Dedifferentiated amniotic fluid mesenchymal stem cell (primary cell): ENCODE measurements at regions not wholly inside any gene's neighbourhood (a gene's known extent, or its start where the extent isn't known, plus 50 kb on each side); places are given as distances from the start of the nearest gene placed in this dataset.

Source experiments
- DNase-seq: peaks from one replicate; pipeline ENCODE4 v3.0.0-alpha.2; 2016; ENCODE audit errors: extremely low spot score

DNA sequence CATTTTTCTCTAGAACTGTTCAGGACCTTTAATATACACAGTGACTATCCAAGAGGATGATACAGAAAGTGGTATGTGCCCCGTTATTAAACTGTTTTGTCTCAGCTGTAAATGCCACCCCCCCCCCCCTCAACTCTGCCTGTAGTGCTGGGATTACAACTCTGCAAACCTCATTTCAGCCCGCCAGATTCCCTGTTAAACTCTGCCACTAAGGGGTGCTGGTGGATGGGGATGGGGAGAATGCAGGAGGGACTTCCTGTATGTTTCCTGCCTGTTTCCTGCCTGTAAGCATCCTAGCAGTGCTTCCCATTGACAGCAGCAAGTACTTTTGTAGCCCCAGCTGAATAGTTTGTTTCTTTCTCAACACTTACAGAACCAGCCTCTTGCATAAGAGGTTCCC is 301.7 kb upstream of the RORA start:
- DNase-seq = no peak

DNA sequence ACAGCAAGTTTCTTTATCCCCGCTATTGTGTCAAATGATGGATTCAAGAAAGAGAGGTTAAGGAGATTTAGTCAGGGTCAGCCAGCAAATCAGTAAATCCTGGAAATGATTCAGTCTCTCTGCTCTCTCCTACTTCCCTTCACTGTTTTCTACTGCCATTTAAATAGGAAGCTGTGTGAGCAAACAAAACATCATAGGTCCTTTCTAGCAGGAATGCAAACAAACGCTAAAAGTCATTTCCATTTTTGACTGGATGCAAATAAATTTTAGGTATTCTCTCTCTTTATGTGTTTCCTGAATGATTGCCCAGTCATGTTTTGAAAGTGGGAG is 299.4 kb upstream of the RORA start:
- DNase-seq = no peak

DNA sequence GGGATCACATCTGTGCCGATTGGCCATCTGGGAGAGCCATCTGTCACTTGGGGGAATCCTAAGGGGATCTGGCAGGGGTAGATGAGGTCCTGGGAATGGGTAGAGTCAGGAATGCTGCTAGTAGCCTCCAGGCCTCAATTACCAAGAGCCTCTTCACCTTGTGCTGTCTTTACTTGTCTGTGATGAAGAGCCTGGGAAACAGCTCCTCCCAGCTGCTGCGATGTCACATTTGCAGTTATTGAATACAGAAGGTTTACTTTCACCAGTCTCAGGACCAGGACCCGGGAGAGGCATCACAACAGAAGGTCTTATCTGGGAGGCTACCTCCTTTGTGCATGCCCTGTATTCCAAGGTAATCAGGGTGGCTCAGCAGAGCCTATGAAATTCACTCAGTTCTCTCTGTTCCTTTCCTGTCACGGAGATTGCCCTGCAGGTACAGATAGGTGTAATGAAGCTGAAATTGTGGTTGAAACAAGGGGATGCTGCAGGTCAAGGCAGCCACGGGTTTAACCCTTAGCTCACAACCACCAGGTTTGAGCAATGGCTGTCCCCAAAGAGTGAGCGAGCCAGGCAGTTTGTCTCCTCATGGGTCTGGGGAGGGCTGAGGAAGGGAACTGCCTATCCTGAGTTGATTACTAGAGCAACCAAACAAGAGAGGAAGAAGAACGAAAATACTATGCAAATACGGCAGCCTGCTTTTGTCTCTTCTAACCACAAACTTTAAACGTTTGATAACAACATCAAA is 298.9 kb upstream of the RORA start:
- no peak for DNase-seq

DNA sequence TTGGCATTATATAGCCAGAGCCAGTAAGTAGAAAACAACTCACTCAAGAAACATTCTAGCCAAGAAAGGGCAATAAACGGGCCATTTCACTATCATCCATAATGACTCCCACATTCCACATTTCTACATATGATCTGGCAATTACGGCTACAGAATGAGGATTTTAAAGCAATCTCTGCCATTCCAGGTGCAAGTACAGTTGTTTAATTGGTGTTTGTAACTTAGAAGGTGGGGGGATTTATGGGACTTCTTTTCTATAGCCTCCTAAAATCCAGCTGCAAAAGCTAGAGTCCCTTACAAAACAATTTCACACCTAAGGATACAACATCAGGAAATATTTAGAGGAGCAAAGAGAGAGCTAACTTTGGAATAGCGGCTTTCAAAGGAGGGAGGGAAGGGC is 295.4 kb upstream of the RORA start:
- no peak for DNase-seq

DNA sequence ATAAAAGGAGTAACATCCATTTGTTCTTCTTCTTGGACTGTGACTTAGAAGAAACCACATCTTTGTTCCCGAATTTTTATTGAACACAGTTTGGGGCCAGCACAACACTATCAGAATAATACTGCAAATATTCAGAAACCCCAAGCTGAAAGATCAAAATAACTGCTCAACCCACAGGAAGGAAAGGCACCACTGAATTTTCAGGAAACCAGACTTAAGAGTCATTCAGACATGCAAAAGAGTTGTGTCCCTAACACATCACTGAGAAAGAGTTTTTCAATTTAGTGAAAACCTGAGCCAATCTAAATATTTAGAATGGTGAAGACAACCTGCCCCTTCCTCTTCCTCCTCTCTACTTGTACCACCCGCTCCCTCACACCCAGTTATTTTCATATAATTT is 295.0 kb upstream of the RORA start:
- no peak for DNase-seq

DNA sequence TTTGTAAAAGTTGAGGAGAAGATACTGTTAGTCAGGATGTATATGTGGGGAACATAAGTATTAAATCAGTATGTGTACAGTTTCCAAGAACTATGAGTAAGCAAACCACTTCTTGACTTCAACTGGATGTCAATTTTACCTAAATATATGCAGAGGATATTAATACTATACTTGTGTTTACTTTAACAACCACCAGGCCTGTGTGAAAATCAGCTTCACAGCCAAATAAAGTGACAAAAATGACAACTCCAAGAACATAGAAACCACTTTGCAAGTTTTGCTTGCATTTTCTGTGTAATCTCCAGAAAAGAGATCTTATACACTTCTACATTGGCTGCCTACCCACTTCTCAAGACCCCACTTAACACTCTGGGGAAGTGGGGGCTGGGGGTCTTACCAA is 293.3 kb upstream of the RORA start:
- no peak for DNase-seq

DNA sequence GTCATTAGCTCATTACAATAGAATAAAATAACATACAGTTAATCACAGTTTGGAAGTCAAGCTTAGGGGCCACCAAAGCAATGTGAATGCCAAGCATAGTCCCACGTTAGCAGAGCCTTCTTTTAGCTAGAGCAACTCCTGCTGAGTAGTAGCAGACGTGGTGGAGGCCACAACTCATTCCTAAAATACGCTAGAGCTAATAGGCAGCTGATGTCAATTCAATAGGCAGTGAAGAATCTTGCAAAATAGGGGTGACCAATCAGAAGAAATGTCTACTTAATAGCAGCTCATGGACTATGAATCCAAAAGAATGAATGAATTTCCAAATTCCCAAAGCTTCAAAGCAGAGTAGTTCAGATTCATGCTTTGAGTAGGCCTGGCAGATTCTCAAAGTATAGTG is 292.9 kb upstream of the RORA start:
- no peak for DNase-seq

DNA sequence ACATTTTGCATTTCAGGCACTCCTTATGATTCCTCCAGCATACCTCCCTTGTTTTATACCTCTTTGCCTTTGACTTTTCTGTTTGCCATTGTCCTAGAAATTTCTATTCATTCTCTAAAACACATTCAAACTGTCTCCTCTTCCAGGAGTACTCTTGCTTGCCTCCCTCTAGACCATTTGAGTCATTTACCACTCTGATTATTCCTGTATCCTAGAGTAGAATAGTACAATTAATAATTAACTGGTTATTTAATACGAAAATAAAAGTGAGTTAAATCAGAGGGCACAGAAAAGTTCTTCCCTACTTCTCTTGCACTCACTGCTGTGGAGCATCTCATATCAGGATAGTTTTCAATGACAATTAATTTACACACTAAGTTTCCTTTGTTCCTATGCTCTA is 290.2 kb upstream of the RORA start:
- DNase-seq = no peak

DNA sequence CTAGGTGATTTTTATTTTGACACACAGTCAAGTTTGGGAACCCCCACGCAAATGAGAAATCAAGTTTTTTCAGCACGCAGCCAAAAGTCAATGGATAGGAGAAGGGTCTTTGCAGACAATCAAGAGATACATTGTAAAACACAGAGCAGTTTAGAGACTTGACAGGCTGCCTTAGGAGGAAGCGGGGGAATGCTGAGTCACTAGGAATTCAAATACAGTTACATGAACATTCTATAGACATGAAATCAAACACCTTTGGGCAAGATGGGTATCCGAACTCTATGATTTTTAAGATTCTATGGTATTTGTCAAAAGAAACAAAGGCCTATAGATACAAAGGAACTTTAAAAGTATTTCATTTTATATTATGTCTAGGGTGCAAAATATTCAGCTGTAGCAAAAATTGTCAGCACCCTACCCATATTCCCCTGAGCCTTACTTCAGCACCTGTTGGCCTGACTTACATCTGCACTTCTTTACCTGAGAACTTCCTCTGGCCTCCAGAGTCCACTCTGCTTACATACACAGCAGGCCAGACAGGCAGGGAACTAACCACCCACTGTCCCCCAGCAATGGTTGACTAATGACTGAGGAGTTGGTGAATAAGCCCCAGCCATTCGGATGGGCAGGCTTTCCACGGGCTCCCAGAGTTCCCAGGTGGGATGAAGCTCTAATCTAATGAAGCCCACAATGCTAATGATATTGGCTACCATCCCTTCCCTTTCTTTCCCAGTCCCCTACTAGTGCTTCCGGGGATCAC is 289.3 kb upstream of the RORA start:
- DNase-seq = no peak

DNA sequence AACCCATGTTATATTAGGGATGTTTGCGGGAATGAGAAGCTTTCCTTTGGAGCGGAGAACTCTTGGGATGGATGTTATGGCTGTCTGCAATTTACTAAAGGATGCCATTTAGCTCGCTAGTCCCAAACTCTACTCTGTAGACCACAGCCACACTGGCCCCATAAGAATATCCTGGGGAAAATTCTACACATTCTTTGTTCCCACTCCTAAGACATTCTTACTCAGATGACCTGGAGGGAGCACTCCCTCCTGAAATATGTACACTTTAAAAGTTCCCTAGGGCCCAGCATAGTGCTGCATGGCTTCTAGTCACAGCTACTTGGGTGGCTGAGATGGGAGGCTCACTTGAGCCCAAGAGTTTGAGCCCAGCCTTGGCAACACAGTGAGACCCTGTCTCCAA is 288.7 kb upstream of the RORA start:
- no peak for DNase-seq

DNA sequence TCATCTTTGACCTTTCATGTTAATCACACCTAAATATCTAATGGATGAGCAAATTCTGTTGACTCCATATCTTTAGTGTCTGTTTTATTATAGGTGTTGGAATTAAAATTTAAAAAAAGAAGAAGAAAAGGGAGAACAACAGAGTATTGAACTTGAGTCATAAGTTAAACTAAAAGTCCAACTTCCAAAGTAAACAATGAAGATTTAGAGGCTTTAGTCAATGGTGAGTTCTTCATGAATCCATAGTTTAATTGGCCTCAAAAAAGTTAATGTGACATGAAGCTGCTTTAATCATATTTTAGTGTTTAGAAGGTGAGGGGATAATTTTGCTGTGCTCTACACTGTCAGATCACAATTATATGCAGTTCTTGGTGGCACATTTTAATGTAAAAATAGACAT is 288.2 kb upstream of the RORA start:
- DNase-seq = no peak

DNA sequence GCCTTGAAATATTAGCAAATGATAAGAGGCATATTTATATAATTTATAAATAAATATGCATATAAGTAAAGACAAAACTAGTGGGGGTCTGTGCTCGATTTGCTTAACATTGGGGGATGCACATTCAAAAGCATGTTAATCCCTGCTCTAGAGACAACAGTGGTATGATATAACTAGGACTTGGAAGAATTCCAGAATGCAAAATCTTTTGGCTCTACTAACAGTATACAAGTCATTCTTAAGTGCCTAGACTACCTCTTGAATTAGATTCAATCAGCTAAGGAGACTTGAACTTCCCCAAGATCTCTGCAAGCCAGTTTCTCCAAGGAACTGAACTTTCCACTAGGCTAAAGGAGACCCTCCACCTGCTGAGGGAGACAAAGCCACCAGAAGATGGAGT is 282.7 kb upstream of the RORA start:
- no peak for DNase-seq

DNA sequence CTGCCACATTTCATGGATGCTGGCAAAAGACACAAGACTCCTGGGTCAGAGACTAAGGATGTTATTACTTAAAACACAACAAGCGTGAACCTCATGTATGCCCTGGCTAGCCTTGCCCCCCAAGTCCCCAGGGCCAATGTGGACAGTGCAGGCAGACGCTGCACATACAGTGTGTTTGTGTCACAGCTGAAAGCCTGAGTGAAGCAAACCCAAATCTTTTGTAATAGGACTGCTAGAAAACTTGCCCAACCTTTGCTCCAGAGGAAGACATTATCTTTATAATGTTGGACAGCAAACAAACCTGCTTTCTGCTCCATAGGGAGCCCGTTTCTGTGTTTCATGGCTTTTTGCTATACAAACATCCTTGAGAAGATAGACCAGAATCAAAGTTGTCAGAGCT is 282.0 kb upstream of the RORA start:
- DNase-seq = no peak

DNA sequence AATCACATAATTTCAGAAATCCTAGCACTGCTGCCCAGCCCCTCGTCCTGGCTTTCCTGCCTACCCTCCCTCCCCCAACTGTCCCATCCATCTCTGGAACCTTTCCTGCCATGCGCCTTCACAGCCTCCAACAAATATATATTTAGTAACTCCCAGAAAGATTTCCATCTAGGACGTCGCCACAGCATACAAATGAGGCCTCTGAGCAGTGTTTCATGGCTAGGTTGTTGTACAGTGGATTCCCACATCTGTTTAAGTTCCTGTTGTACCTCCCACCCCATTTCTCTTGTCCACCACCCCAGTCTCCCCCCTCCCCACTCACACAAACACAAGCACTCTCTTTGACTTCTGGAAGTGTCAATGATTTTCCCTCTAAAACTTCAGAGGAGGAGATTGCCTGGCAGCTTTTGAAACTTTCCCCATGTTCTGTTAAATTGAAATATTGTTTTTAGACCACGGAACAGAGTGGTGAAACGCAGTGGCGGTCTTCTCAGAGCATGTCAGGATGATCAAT is 280.3 kb upstream of the RORA start:
- no peak for DNase-seq

DNA sequence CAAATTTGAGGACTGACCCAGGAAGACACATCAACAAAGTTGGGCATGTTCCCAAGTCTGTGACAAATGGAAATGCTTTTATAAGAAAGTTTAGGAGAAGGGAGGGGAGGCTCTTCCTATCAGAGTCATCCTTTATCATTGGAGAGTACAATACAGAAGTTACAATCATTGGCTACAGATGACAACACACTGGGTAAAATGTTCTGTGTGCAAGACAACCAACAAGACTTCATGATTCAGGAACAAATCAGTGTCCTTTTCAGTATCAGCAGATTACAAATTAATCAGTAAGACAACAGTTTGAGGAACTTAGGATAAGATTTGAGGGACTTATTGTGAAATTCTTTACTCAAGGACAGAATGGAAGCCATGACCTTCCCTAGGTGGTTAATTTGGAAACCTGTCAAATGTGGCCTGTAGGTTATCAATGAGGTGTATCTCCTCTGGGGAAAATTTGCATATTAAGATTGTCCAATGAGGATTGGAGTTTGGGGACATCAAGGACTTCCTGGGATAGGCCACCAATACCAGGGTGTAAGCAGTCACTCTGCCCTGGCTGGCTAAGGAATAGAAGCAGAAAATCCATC is 274.4 kb upstream of the RORA start:
- no peak for DNase-seq

DNA sequence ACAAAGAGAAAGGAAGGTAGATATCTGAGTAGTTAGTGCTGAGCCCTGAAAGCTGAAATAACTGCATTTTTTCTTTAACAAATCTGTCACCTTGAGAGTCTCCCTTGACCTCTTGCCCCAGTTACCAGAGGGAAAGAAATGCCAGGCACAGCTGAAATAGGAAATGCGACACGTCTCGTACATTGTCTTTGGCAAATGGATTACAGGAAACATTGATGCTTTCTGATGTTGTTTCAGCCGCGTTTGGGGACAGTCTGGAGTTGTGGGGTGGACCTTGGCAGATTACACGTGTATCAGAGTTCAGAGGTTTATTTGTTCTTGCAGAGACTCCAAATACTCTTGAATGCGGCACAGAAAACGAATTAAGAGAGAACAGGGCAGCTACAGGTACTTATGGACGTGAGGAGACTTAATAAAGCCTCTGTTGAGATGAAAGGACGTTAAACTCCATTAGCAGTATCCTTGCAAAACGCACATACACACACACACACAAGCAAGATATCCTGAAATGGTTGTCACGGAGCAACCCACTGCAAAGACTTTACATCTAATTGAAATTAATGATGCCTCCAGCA is 272.8 kb upstream of the RORA start:
- no peak for DNase-seq

DNA sequence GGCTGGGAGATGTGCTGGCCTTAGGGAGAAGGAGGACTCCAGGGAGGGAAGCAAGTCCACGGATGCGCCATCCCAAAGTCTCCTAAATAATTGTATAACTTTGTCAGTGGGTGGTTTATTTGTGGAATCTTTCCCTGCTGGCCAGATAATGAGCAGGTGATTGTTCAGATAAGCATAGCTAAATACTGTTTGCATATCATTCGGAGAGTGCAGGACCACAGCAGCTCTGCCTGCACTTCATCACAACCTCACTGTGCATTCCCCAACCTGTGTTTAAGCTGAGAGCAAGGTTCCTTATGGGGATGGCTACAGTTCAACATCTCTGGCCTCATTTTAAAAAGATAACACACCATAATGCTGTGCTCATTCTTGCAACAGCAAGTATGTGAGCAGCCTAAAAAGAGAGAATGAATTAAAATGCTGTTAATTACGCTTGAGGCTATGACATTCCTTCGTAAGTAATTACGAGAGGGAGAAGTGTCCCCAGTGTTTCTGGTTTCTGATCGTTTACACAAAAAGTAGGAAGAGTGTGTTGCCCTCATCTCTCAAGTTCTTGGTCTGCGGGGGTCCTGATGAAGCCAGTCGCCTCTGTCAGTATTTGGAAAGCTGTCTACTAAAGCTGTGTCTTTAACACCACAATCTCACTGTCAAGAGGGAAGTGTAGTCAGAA is 272.0 kb upstream of the RORA start:
- no peak for DNase-seq

DNA sequence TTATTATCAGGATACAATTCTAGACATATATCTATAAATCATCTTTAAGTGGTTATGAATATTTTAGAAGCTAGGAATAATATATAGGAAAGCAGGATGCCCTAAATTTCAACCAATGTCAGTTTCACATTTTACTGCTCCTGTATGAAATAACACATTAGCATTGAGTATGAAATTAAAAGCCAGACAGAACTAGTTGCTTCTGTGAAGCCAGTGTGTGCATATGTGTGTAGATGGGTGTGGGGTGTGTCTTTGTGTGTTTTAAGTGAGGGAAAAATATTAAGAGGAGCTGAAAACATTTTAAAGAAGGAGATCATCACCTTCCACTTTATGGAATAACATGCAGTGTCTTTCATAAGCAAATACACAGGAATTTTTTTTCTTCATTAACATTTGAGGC is 271.4 kb upstream of the RORA start:
- no peak for DNase-seq

DNA sequence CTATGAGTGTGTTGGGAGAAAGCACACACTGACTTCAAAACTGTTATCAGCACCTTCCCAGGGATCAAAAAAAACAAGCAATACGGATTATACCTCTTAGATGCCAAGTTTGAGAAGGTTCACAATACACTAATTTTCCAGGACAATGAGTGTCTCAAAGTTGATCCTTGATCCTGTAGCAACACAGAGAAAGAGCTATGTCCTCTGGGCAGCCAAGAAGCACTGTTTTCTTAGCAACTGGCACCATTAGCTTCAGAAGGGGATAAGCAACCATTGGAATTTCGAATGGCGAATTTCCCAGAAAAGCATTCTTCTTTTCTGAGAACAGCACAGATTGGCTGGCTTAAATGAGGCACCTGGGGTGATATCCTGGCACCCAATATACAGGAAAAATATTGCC is 270.3 kb upstream of the RORA start:
- DNase-seq = no peak

DNA sequence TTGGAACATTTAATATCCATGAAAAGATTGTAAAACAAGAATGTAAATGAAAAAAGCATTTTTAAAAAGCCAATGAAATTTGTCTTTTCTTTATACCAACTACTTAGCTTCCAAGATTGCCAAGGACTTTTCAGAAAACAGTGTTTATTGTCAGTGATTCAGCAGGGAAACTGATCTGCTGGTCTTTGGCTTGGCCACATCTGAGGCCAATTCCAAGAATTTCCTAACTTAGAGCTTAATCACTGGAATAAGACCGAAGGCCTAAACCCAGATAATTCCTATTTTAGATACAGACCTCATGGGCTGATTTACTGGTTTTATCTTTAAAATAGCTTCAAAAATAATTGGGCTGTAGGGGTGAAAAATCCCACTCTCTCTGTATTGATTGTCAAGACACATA is 260.5 kb upstream of the RORA start:
- DNase-seq = no peak

DNA sequence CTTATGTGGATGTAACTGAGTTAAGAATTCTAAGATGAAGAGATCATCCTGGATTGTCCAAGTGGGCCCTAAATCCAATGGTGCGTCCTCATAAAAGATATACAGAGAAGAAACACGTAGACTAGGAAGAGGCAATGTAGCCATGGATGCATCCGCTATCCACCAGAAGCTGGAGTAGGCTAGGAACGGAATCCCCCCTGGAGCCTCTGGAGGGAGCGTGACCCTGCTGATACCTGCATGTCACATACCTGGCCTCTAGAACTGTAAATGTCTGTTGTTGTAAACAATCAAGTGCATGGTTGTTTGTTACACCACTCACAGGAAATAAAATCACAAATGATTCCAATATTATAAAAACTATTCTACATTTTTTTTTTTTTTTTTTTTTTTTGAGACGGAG is 254.5 kb upstream of the RORA start:
- DNase-seq = no peak

DNA sequence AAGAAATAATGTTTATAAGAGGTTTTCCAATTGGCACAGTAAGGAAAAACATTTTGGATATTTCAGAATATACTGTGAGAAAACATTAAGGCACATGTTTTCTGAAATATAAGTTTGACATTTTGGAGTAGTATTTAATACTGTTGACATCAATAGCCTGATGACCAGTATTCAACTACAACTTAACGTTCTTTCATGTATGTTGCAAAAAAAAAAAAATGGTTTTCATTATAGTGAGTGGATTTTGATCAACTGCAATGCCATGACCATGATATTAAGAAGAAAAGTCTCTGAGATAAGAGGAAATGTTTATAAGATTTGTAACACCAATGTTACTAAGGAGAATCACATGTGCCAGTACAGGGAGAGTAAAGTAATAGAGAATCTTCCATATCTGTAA is 252.8 kb upstream of the RORA start:
- no peak for DNase-seq
